Ectodermal cell (in vitro differentiated cells): ENCODE measurements at regions not wholly inside any gene's neighbourhood (a gene's known extent, or its start where the extent isn't known, plus 50 kb on each side); places are given as distances from the start of the nearest gene placed in this dataset.
"Not testable (repeated sequence)": the region's sequence is repeated elsewhere in the genome, so short reads cannot be mapped to it uniquely, and the experiment has no call there.

ENCODE experiments used
- H3K27ac ChIP-seq: 2 replicates; pipeline ENCODE4 v1.7.0; 2013; ENCODE audit warnings: mild to moderate bottlenecking, low read depth, low read length; ENCODE audit not compliant: insufficient read depth, poor library complexity, severe bottlenecking
- H3K27me3 ChIP-seq: 2 replicates; pipeline ENCODE4 v1.7.0; 2013; ENCODE audit warnings: mild to moderate bottlenecking, low read length; ENCODE audit not compliant: insufficient read depth, control insufficient read depth, poor library complexity, severe bottlenecking
- H3K36me3 ChIP-seq: one replicate; pipeline ENCODE4 v1.7.0; 2013; ENCODE audit warnings: low read length; ENCODE audit not compliant: control insufficient read depth, insufficient read depth
- H3K4me1 ChIP-seq: one replicate; pipeline ENCODE4 v1.7.0; 2013; ENCODE audit warnings: low read length; ENCODE audit not compliant: control insufficient read depth, insufficient read depth
- H3K4me3 ChIP-seq: 2 replicates; pipeline ENCODE4 v1.7.0; 2013; ENCODE audit warnings: low read depth, low read length, control low read depth; ENCODE audit not compliant: insufficient read depth
- H3K9me3 ChIP-seq: 2 replicates; pipeline ENCODE4 v1.7.0; 2013; ENCODE audit warnings: mild to moderate bottlenecking, low read length, moderate library complexity; ENCODE audit not compliant: control insufficient read depth
- WGBS, 2 experiments: methylation state at CpG; one replicate each; pipeline ENCODE4 v1.1.7; 2013; ENCODE audit warnings: missing lambda C conversion rate in 2 of 2; 5-methylcytosine and 5-hydroxymethylcytosine counted together

- H3K27me3 ChIP-seq, H3K36me3 ChIP-seq, H3K4me1 ChIP-seq, H3K9me3 ChIP-seq, H3K27ac ChIP-seq, H3K4me3 ChIP-seq: not testable (repeated sequence)
- 80 to 93% methylated on average over 5 of the region's 6 CpGs for WGBS, 2 experiments
Observed at GRCh38 chr16:29213251-29213650, 193.3 kb downstream of the NPIPB11 start.

- WGBS, 2 experiments: 93 to 95% methylated on average over 21 of the region's 21 CpGs
Observed at GRCh38 chr16:29212084-29213027, 194.2 kb downstream of the NPIPB11 start.

GRCh38 chr16:29211456-29211855 lies 195.1 kb downstream of the NPIPB11 start:
- H3K27ac ChIP-seq, H3K9me3 ChIP-seq, H3K36me3 ChIP-seq, H3K4me1 ChIP-seq, H3K4me3 ChIP-seq, H3K27me3 ChIP-seq: not testable (repeated sequence)
- WGBS, 2 experiments: 92 to 93% methylated on average over 12 of the region's 12 CpGs

More at GRCh38 chr16:29212084-29213027, 194.2 kb downstream of the NPIPB11 start:
- H3K27me3 ChIP-seq, H3K9me3 ChIP-seq, H3K27ac ChIP-seq, H3K4me3 ChIP-seq, H3K36me3 ChIP-seq, H3K4me1 ChIP-seq: not testable (repeated sequence)

- not testable (repeated sequence) for H3K27me3 ChIP-seq, H3K27ac ChIP-seq, H3K9me3 ChIP-seq, H3K4me1 ChIP-seq, H3K36me3 ChIP-seq, H3K4me3 ChIP-seq
- WGBS, 2 experiments: 93 to 96% methylated on average over 17 to 20 of the region's 25 CpGs
Observed at GRCh38 chr16:29210299-29211150, 196.0 kb downstream of the NPIPB11 start.

- H3K4me3 ChIP-seq, H3K27me3 ChIP-seq, H3K4me1 ChIP-seq, H3K9me3 ChIP-seq, H3K27ac ChIP-seq, H3K36me3 ChIP-seq: not testable (repeated sequence)
- 76 to 77% methylated on average over 3 of the region's 3 CpGs for WGBS, 2 experiments
Observed at GRCh38 chr16:29206120-29206519, 200.4 kb downstream of the NPIPB11 start.

GRCh38 chr16:29205151-29205550 lies 201.4 kb downstream of the NPIPB11 start:
- H3K4me3 ChIP-seq, H3K27ac ChIP-seq, H3K36me3 ChIP-seq, H3K27me3 ChIP-seq, H3K9me3 ChIP-seq, H3K4me1 ChIP-seq: not testable (repeated sequence)
- WGBS, 2 experiments: 93 to 95% methylated on average over 2 of the region's 2 CpGs

- no peaks in the 10 kb centered on the region for H3K36me3 ChIP-seq
- H3K4me1 ChIP-seq: no peaks in the 10 kb centered on the region
- WGBS, 2 experiments: 94 to 96% methylated on average over 6 of the region's 6 CpGs
- H3K4me3 ChIP-seq: no peak overlapping the region
- H3K9me3 ChIP-seq: no peaks in the 10 kb centered on the region
- H3K27ac ChIP-seq: no peak overlapping the region
- no peaks in the 10 kb centered on the region for H3K27me3 ChIP-seq
Observed at GRCh38 chr16:29204806-29205135, 201.7 kb downstream of the NPIPB11 start.

GRCh38 chr16:29203933-29204805 lies 202.3 kb downstream of the NPIPB11 start:
- H3K36me3 ChIP-seq, H3K27me3 ChIP-seq, H3K4me3 ChIP-seq, H3K4me1 ChIP-seq, H3K9me3 ChIP-seq, H3K27ac ChIP-seq: not testable (repeated sequence)
- 93% methylated on average over 15 to 18 of the region's 19 CpGs for WGBS, 2 experiments

GRCh38 chr16:29203046-29203932 lies 203.2 kb downstream of the NPIPB11 start:
- H3K4me3 ChIP-seq, H3K27ac ChIP-seq, H3K4me1 ChIP-seq, H3K9me3 ChIP-seq, H3K27me3 ChIP-seq, H3K36me3 ChIP-seq: not testable (repeated sequence)
- WGBS, 2 experiments: 90 to 96% methylated on average over 25 to 28 of the region's 30 CpGs
